GM12891 (cell line): ENCODE measurements at regions not wholly inside any gene's neighbourhood (a gene's known extent, or its start where the extent isn't known, plus 50 kb on each side); places are given as distances from the start of the nearest gene placed in this dataset.

ENCODE experiments used
- PAX5 ChIP-seq: IDR thresholded peaks from 2 replicates; pipeline ENCODE4 v1.6.1; 2011; ENCODE audit warnings: low read length, moderate library complexity, mild to moderate bottlenecking; ENCODE audit not compliant: insufficient read depth, severe bottlenecking
- POLR2A ChIP-seq: IDR thresholded peaks from 2 replicates; pipeline ENCODE4 v1.6.1; 2011; ENCODE audit warnings: low read depth, low read length, control low read depth
- POLR2AphosphoS5 ChIP-seq: IDR thresholded peaks from 2 replicates; pipeline ENCODE4 v1.6.1; 2011; ENCODE audit warnings: low read depth, low read length, control low read depth
- SPI1 ChIP-seq: IDR thresholded peaks from 2 replicates; pipeline ENCODE4 v1.6.1; 2011; ENCODE audit warnings: low read depth, low read length, control low read depth
- TAF1 ChIP-seq: IDR thresholded peaks from 2 replicates; pipeline ENCODE4 v1.6.1; 2011; ENCODE audit warnings: low read depth, low read length, control low read depth

DNA sequence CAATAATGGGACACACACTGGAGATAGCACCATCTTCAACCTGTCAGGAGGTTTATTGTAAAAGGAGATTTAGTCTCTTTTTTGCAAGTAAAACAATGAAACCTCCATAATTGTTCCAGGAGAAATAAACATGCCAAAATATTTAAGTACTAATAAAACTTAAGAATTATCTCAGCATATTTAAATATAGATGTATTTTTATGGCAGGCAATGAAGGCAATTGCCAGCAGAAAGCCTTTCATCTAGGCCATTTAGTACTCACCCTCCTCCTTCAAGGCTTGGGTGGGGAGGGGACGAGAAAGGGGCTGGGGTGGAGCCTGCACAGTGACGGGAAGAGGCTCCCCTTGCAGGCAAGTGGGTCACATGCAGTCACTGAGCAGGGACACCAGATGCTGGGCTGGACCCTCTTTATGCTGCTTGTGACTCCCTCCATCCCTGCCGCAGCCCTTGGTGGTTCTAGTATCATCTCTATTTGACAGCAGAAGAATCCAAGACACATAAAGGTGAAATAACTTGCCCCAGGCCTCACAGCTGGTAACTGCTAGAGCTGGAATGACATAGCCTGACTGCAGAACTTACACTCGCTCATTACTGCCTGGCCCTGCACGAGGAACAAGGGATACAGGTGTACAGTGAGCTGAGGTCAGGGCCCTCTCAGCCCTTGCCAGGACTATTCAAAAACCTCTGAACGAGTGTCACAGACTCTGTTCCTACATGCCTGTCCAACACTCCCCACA, 449.5 kb upstream of the ZMIZ1 start:
- TF ChIP-seq POLR2A: no peak
- TF ChIP-seq POLR2AphosphoS5: no peak
- TF ChIP-seq SPI1: no peak
- no peak for TF ChIP-seq TAF1
- TF ChIP-seq PAX5: no peak
